ENCODE measurements at regions not wholly inside any gene's neighbourhood (a gene's known extent, or its start where the extent isn't known, plus 50 kb on each side); places are given as distances from the start of the nearest gene placed in this dataset.

DNA sequence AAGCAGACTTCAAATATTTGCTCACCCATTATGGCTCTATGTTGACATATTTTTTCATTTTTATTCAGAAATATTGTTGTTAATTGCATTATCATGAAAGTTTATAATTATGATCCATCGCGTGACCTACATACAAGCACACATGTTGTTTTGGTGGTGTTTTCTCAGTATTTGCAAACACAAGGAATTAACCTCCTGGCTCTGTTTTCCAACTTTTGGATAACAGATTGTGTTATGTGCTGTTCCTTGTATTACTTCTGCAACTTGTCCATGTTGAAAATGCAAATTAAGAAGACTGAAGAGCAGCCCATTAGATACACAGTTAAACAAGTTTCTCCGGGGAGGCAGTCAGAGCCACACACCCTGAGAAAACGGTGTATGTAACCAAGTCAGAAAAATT lies 201.2 kb downstream of the SEC23A start:
- DNase-seq, result no peak
- no peak for ATAC-seq
- Histone ChIP-seq H3K36me3 (no peaks in the 10 kb centered on the region), H3K27ac (no peak overlapping the region), H3K4me3 (no peak overlapping the region), H3K27me3 (no peaks in the 10 kb centered on the region), H3K9me3 (no peaks in the 10 kb centered on the region), H3K4me1 (no peaks in the 10 kb centered on the region)
- intact Hi-C loops (cut with DNase I), result no loop called here
- no peak for TF ChIP-seq CTCF (IDR thresholded peaks at IDR 0.05)

DNA sequence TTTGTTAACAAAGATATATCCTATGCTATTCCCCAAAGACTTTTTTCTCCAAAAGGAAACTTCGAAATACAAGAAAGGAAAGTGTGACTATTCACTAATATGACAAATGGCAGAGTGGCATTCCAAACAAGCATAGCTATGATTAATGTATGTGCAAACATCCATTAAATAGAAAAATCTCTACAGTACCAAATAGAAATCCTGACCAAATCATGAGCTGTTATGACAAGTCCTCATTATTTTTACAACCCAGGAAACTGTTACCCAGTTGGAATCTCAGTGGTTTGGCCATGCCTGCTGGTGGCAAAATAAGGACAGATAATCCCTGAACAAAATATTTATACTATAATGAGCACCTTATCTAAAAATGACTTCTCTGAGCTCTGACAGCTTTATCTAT lies 202.1 kb downstream of the SEC23A start:
- no peak for ATAC-seq

DNA sequence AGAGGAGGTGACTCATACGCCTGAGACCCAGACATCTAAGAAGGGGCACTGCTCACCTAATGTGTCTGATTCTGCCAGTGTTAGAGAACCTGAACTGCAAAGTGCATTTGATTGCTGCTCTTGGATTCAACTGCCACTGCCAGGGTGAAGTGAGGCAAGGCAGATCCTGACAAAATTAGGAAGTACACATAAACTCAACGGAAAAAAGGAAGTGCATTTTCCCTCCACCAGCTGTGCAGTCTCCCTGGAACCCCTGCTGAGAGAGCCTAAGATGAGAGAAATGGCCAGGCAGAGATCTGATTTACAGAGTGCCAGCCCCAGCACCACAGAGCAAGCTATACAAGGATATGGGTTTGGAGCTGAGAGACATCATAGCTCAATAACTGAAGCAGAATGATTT lies 215.3 kb downstream of the SEC23A start:
- no peaks in the 10 kb centered on the region for H3K9me3 ChIP-seq
- no peaks in the 10 kb centered on the region for H3K36me3 ChIP-seq
- no peaks in the 10 kb centered on the region for H3K27me3 ChIP-seq
- ATAC-seq (no peak), DNase-seq (no peak)
- H3K27ac ChIP-seq, result no peak overlapping the region
- TF ChIP-seq CTCF (IDR thresholded peaks at IDR 0.05), result no peak
- no peak overlapping the region for H3K4me3 ChIP-seq
- intact Hi-C loops (cut with DNase I), result no loop called here
- H3K4me1 ChIP-seq, result no peaks in the 10 kb centered on the region

More for the DNA sequence above, 202.1 kb downstream of the SEC23A start:
- no peak for TF ChIP-seq CTCF (IDR thresholded peaks at IDR 0.05)
- Histone ChIP-seq H3K4me3 (no peak overlapping the region), H3K27ac (no peak overlapping the region), H3K4me1 (no peaks in the 10 kb centered on the region), H3K27me3 (no peaks in the 10 kb centered on the region), H3K36me3 (no peaks in the 10 kb centered on the region), H3K9me3 (no peaks in the 10 kb centered on the region)
- no peak for DNase-seq
- intact Hi-C loops (cut with DNase I), result no loop called here

DNA sequence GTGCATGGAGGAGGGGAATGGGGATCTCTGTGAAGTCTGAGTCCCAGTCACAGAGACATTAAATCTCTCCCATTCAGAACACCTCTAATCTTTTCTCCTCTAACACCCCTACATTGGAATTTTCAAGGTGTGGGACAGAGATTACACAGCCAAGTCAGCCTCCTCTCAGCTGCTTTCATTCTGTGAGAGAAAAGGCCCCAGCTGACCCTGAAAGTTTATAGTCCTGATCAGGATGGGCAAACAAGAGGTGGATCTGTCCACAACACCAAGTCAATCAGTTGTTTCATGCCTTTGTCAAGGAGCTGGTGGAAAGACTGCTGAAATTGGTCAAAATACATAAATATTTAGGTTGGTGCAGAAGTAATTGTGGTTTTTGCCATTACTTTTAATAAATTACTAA lies 218.9 kb downstream of the SEC23A start:
- Histone ChIP-seq H3K9me3 (no peaks in the 10 kb centered on the region), H3K4me3 (no peak overlapping the region), H3K27me3 (no peaks in the 10 kb centered on the region), H3K27ac (no peak overlapping the region), H3K4me1 (peaks cover 4% of the 10 kb centered on the region), H3K36me3 (no peaks in the 10 kb centered on the region)
- DNase-seq, result no peak
- intact Hi-C loops (cut with DNase I), result no loop called here
- TF ChIP-seq CTCF (IDR thresholded peaks at IDR 0.05), result no peak
- ATAC-seq, result no peak

GRCh38 chr14:38883127-38883526 lies 219.9 kb downstream of the SEC23A start:
- no peaks in the 10 kb centered on the region for H3K36me3 ChIP-seq
- H3K9me3 ChIP-seq, result no peaks in the 10 kb centered on the region
- peaks cover 4% of the 10 kb centered on the region for H3K4me1 ChIP-seq
- TF ChIP-seq CTCF (IDR thresholded peaks at IDR 0.05), result no peak
- H3K4me3 ChIP-seq, result no peak overlapping the region
- intact Hi-C loops (cut with DNase I), result no loop called here
- H3K27ac ChIP-seq, result no peak overlapping the region
- no peak for ATAC-seq
- no peaks in the 10 kb centered on the region for H3K27me3 ChIP-seq
- no peak for DNase-seq

- no peak for TF ChIP-seq CTCF (IDR thresholded peaks at IDR 0.05)
- intact Hi-C loops (cut with DNase I), result no loop called here
- no peak overlapping the region for H3K27ac ChIP-seq
- H3K27me3 ChIP-seq, result no peaks in the 10 kb centered on the region
- ATAC-seq (no peak), DNase-seq (no peak)
- H3K4me3 ChIP-seq, result no peak overlapping the region
- H3K9me3 ChIP-seq, result no peaks in the 10 kb centered on the region
- peaks cover 4% of the 10 kb centered on the region for H3K4me1 ChIP-seq
- H3K36me3 ChIP-seq, result no peaks in the 10 kb centered on the region
These were observed 220.5 kb downstream of the SEC23A start for GRCh38 chr14:38882533-38882932.
